HEK293T (cell line): ENCODE measurements at regions not wholly inside any gene's neighbourhood (a gene's known extent, or its start where the extent isn't known, plus 50 kb on each side); places are given as distances from the start of the nearest gene placed in this dataset.

Experiments
- SP1 ChIP-seq: fragments of 450-650 bp; IDR thresholded peaks from 2 replicates; pipeline ENCODE4 v1.6.1; 2017
- SUZ12 ChIP-seq: fragments of 450-650 bp; IDR thresholded peaks from 2 replicates; pipeline ENCODE4 v1.6.1; 2016; ENCODE audit warnings: mild to moderate bottlenecking

- no peak for TF ChIP-seq SP1
- no peak for TF ChIP-seq SUZ12
Observed at GRCh38 chr18:29285471-29285870, 1108.5 kb upstream of the CDH2 start.
